AG04450 (cell line): ENCODE measurements at regions not wholly inside any gene's neighbourhood (a gene's known extent, or its start where the extent isn't known, plus 50 kb on each side); places are given as distances from the start of the nearest gene placed in this dataset.

Experiments
- CTCF ChIA-PET: fragments of 300-600, 350-600 bp; formaldehyde crosslinking; extraction: SDS; loops from one replicate; lab custom pipeline; 2022; ENCODE audit warnings: antibody characterized with exemption, inconsistent platforms; lab: Charles Lee
- POLR2A ChIA-PET: fragments of 350-600 bp; formaldehyde crosslinking; extraction: SDS; loops from one replicate; lab custom pipeline; 2021; ENCODE audit warnings: antibody characterized with exemption, inconsistent platforms; lab: Yijun Ruan, JAX
- DNase-seq: peaks from one replicate; pipeline ENCODE4 v3.0.0-alpha.2; 2011; ENCODE audit warnings: low read depth, low spot score
- H3K27ac ChIP-seq: one replicate; pipeline ENCODE4 v1.5.1; 2012; ENCODE audit warnings: low read depth, low read length, control low read depth
- H3K27me3 ChIP-seq: one replicate; pipeline ENCODE4 v1.6.0; 2012; ENCODE audit warnings: low read length; ENCODE audit not compliant: control insufficient read depth, insufficient read depth
- H3K4me3 ChIP-seq: 2 replicates; pipeline ENCODE4 v1.5.1; 2011; ENCODE audit warnings: mild to moderate bottlenecking, low read depth, low read length, control low read depth
- H3K9me3 ChIP-seq: 2 replicates; pipeline ENCODE4 v1.5.1; 2012; ENCODE audit warnings: low read length; ENCODE audit not compliant: control insufficient read depth, insufficient read depth
- TF ChIP-seq, protein P1 (sequence below): IDR thresholded peaks from 2 replicates; pipeline ENCODE4 v1.5.1; 2011; ENCODE audit warnings: low read depth, low read length, control low read depth, inconsistent platforms

GRCh38 chr17:34414339-34414738, 51.3 kb upstream of the CCL1 start:
- H3K4me3 ChIP-seq, result no peak overlapping the region
- no peaks in the 10 kb centered on the region for H3K9me3 ChIP-seq
- POLR2A ChIA-PET, result no interaction called here
- H3K27ac ChIP-seq, result no peak overlapping the region
- DNase-seq, result no peak
- H3K27me3 ChIP-seq, result peaks cover 6% of the 10 kb centered on the region
- TF ChIP-seq, protein P1, sequence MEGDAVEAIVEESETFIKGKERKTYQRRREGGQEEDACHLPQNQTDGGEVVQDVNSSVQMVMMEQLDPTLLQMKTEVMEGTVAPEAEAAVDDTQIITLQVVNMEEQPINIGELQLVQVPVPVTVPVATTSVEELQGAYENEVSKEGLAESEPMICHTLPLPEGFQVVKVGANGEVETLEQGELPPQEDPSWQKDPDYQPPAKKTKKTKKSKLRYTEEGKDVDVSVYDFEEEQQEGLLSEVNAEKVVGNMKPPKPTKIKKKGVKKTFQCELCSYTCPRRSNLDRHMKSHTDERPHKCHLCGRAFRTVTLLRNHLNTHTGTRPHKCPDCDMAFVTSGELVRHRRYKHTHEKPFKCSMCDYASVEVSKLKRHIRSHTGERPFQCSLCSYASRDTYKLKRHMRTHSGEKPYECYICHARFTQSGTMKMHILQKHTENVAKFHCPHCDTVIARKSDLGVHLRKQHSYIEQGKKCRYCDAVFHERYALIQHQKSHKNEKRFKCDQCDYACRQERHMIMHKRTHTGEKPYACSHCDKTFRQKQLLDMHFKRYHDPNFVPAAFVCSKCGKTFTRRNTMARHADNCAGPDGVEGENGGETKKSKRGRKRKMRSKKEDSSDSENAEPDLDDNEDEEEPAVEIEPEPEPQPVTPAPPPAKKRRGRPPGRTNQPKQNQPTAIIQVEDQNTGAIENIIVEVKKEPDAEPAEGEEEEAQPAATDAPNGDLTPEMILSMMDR, result no peak
- CTCF ChIA-PET, result interaction anchor here (0.7 kb wide), 1 partner anchor 213 kb away, joined by 3 read pairs; no protein-coding TSS in a partner anchor

DNA sequence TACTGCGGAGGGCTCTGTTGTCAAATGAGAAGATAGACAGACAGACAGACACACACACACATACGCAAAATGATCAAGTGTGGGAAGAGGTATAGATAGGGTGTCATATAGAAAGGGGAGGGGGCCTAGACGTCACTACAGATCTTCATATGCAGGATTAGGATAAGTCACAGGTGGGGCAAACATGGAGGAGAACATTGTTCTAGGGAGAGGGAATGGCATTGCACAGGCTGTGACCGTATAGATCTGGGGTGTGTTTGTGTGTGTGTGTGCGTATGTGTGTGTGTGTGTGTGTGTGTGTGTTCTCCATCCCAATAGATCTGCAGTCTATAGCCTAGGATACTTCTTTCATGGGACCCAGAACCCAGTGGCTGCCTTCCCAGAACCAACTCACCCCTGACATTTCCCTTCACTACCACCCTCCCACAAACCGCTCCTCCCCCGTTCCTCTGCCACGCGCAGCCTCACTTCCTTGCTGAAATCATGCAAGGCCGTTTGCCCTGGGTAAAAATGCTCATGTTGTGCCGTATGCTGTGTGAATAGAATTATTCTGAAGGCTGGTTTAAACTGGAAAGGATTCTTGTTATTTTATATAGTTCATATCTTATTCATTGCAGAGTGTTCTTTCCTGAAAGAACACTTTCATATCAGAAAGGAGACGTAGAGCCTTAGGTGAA, 50.5 kb upstream of the CCL1 start:
- POLR2A ChIA-PET, result no interaction called here
- CTCF ChIA-PET, result interaction anchor here (0.7 kb wide), 1 partner anchor 213 kb away, joined by 3 read pairs; no protein-coding TSS in a partner anchor
- Histone ChIP-seq H3K27ac (no peak overlapping the region), H3K27me3 (peaks cover 6% of the 10 kb centered on the region), H3K9me3 (no peaks in the 10 kb centered on the region), H3K4me3 (no peak overlapping the region)
- TF ChIP-seq, protein P1, result no peak
- DNase-seq, result no peak

- no peak for DNase-seq
- ChIA-PET POLR2A (no interaction called here), CTCF (interaction anchor here (1.0 to 1.6 kb wide), 2 partner anchors 8 to 52 kb away, joined by 5 read pairs; no protein-coding TSS in a partner anchor)
- Histone ChIP-seq H3K9me3 (no peaks in the 10 kb centered on the region), H3K27me3 (peaks cover 2% of the 10 kb centered on the region), H3K27ac (no peak overlapping the region), H3K4me3 (no peak overlapping the region)
- TF ChIP-seq, protein P1, result no peak
Observed at GRCh38 chr17:34412965-34413441, 50.0 kb upstream of the CCL1 start.
